ENCODE measurements at regions not wholly inside any gene's neighbourhood (a gene's known extent, or its start where the extent isn't known, plus 50 kb on each side); places are given as distances from the start of the nearest gene placed in this dataset.

DNA sequence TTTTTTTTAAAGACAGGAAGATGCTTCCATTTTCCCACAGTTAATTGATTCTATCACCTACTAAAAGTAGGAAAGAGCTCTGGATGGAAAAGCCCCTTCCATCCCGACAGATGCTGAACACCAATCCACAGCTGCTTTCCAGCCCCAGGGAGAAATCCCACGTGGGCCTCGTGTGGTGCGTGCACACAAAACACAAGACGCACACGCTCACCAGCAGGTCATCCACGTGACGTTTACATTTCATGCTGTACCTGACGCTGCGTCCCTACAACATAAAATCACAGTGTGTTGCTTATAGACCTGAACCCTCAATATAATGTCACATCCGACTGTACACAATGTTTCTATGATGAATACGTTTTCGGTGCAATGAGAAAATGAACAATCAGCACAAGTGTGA, 50.2 kb upstream of the DACT2 start:
- Mint-ChIP-seq H3K4me1 (peaks cover 5% of the 10 kb centered on the region), H3K36me3 (ENCODE audit: low read depth) (peaks cover 6% of the 10 kb centered on the region; the same call in 2 of the 3 replicates), H3K9me3 (peaks cover 8% of the 10 kb centered on the region; the same call in 2 of the 3 replicates), H3K27ac (no peak overlapping the region), H3K27me3 (ENCODE audit: insufficient read depth, low read depth, poor library complexity) (peaks cover 2% of the 10 kb centered on the region), H3K4me3 (no peak overlapping the region)
- Histone ChIP-seq H3K4me3 (no peak overlapping the region), H4K20me1 (replicated peaks; ENCODE audit: insufficient read depth) (no peaks in the 10 kb centered on the region), H3K79me2 (replicated peaks; ENCODE audit: insufficient read depth) (no peaks in the 10 kb centered on the region), H3K27me3 (ENCODE audit: insufficient read depth) (no peaks in the 10 kb centered on the region), H3K9me2 (ENCODE audit: insufficient read depth) (no peaks in the 10 kb centered on the region), H3F3A (replicated peaks; ENCODE audit: low read depth) (no peaks in the 10 kb centered on the region), H3K27ac (ENCODE audit: low read depth) (no peak overlapping the region), H3K36me3 (ENCODE audit: insufficient read depth) (no peaks in the 10 kb centered on the region), H3K4me2 (no peak overlapping the region), H2AFZ (0 out of 2 replicates have a peak overlapping the region, but pooled peaks have one; percentile 0), H3K4me1 (ENCODE audit: insufficient read depth) (no peaks in the 10 kb centered on the region)
- no peak for ATAC-seq
- TF ChIP-seq ZNF462 (CRISPR knock-in tag; IDR thresholded peaks at IDR 0.05) (no peak), POLR2AphosphoS5 (IDR thresholded peaks at IDR 0.05; ENCODE audit: low read depth) (no peak), EZH2 (IDR thresholded peaks at IDR 0.05; ENCODE audit: low read depth, unreplicated experiment) (no peak), JUNB (IDR thresholded peaks at IDR 0.05; ENCODE audit: unreplicated experiment) (no peak), EZH2phosphoT487 (IDR thresholded peaks at IDR 0.05; ENCODE audit: unreplicated experiment) (no peak), ZNF114 (CRISPR knock-in tag; IDR thresholded peaks at IDR 0.05) (no peak), STAT1 (IDR thresholded peaks at IDR 0.05; ENCODE audit: unreplicated experiment) (no peak), REST (IDR thresholded peaks at IDR 0.05; ENCODE audit: unreplicated experiment) (no peak), ZNF331 (CRISPR knock-in tag; IDR thresholded peaks at IDR 0.05; ENCODE audit: low read depth) (no peak), CREB1 (CRISPR knock-in tag; IDR thresholded peaks at IDR 0.05; ENCODE audit: low read depth) (no peak)
- DNase-seq (ENCODE audit: low spot score): no peak

Measured in GM23338 (cell line).